GM12875 (cell line): ENCODE measurements at regions not wholly inside any gene's neighbourhood (a gene's known extent, or its start where the extent isn't known, plus 50 kb on each side); places are given as distances from the start of the nearest gene placed in this dataset.

Source experiments
- H3K4me3 ChIP-seq: one replicate; pipeline ENCODE4 v1.5.1; 2011; ENCODE audit warnings: low read depth, low read length, control low read depth
- CTCF ChIP-seq: IDR thresholded peaks from 2 replicates; pipeline ENCODE4 v1.5.1; 2011; ENCODE audit warnings: low read depth, mild to moderate bottlenecking, control low read depth, inconsistent platforms, low read length, moderate library complexity, borderline replicate concordance; ENCODE audit not compliant: insufficient read depth

DNA sequence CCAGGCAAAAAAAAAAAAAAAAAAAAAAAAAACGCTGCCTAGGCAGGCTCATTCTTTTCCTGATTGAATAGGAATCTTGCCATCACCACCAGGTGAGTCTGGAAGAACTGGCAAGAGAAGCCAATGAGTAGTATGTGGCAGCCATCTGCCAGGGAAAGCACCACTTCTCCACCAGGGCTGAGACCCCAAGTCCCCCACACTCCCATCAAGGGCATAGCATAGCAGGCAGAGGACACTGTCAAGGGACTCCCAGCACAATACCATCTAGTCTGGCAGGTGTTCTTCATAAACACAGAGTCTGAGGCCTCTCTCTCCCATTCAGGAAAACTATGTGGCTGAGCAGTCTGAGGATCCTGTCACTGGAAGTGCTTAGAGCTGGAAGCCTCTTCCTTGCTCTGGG, 538.1 kb upstream of the DSEL start:
- no peak overlapping the region for H3K4me3 ChIP-seq
- TF ChIP-seq CTCF, result no peak

GRCh38 chr18:68053290-68053689, 536.8 kb upstream of the DSEL start:
- TF ChIP-seq CTCF, result no peak
- H3K4me3 ChIP-seq, result no peak overlapping the region

DNA sequence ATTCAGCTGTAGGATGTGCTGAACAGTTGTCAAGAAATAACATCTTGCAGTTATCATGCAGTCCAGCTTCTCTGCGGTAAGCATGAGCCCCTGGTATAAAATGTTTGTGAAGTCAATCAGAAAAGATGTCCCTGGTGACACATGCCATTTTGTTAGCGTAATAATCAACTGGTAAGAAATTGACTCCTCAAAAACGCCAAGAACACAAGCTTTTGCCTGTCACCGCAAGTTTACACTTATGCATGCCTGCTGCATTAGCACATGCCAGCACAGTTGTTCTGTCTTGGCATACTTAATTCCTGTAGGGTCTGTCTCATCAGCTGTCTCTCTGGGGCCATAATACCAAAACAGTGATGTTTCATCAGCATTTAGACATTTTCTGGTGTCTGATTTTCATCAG, 524.8 kb upstream of the DSEL start:
- no peak overlapping the region for H3K4me3 ChIP-seq
- no peak for TF ChIP-seq CTCF

- H3K4me3 ChIP-seq, result no peak overlapping the region
- no peak for TF ChIP-seq CTCF
These were observed 523.7 kb upstream of the DSEL start for GRCh38 chr18:68040198-68040597.

GRCh38 chr18:68035774-68036522, 519.4 kb upstream of the DSEL start:
- no peak for TF ChIP-seq CTCF
- H3K4me3 ChIP-seq, result no peak overlapping the region

GRCh38 chr18:68034296-68034695, 517.8 kb upstream of the DSEL start:
- no peak overlapping the region for H3K4me3 ChIP-seq
- TF ChIP-seq CTCF, result no peak

GRCh38 chr18:68033466-68033865, 516.9 kb upstream of the DSEL start:
- no peak for TF ChIP-seq CTCF
- H3K4me3 ChIP-seq, result no peak overlapping the region
